HG03060 (cell line): ENCODE measurements at regions not wholly inside any gene's neighbourhood (a gene's known extent, or its start where the extent isn't known, plus 50 kb on each side); places are given as distances from the start of the nearest gene placed in this dataset.

Experiments
- ATAC-seq: cut with Tn5 transposase; IDR thresholded peaks from one replicate; pipeline ENCODE4 v1.9.1; 2021; ENCODE audit warnings: low read depth, moderate number of reproducible peaks; ENCODE audit not compliant: unreplicated experiment

- no peak for ATAC-seq
Measured at GRCh38 chr6:163923658-163924411, 509.3 kb downstream of the QKI start.

GRCh38 chr6:163922562-163922961, 508.0 kb downstream of the QKI start:
- no peak for ATAC-seq

GRCh38 chr6:163919652-163920051, 505.1 kb downstream of the QKI start:
- no peak for ATAC-seq

- no peak for ATAC-seq
Measured at GRCh38 chr6:163916315-163917081, 502.0 kb downstream of the QKI start.

GRCh38 chr6:163915131-163915530, 500.6 kb downstream of the QKI start:
- no peak for ATAC-seq

GRCh38 chr6:163913045-163913444, 498.5 kb downstream of the QKI start:
- no peak for ATAC-seq

GRCh38 chr6:163906006-163906710, 491.6 kb downstream of the QKI start:
- ATAC-seq: no peak

- ATAC-seq: no peak
Measured at GRCh38 chr6:163904186-163904585, 489.7 kb downstream of the QKI start.

- no peak for ATAC-seq
Measured at GRCh38 chr6:163903541-163903940, 489.0 kb downstream of the QKI start.

- no peak for ATAC-seq
Measured at GRCh38 chr6:163902993-163903392, 488.5 kb downstream of the QKI start.

GRCh38 chr6:163901681-163902080, 487.2 kb downstream of the QKI start:
- no peak for ATAC-seq

- no peak for ATAC-seq
Measured at GRCh38 chr6:163900570-163900969, 486.1 kb downstream of the QKI start.

GRCh38 chr6:163897669-163898068, 483.2 kb downstream of the QKI start:
- ATAC-seq: no peak

GRCh38 chr6:163897030-163897429, 482.5 kb downstream of the QKI start:
- ATAC-seq: no peak

- ATAC-seq: no peak
Measured at GRCh38 chr6:163895162-163895561, 480.6 kb downstream of the QKI start.

GRCh38 chr6:163893609-163894189, 479.2 kb downstream of the QKI start:
- ATAC-seq: no peak

GRCh38 chr6:163892824-163893561, 478.5 kb downstream of the QKI start:
- no peak for ATAC-seq

- no peak for ATAC-seq
Measured at GRCh38 chr6:163889904-163890514, 475.5 kb downstream of the QKI start.

- ATAC-seq: no peak
Measured at GRCh38 chr6:163888030-163888819, 473.7 kb downstream of the QKI start.
